ENCODE measurements at regions not wholly inside any gene's neighbourhood (a gene's known extent, or its start where the extent isn't known, plus 50 kb on each side); places are given as distances from the start of the nearest gene placed in this dataset.
"Not testable (repeated sequence)": the region's sequence is repeated elsewhere in the genome, so short reads cannot be mapped to it uniquely, and the experiment has no call there.

DNA sequence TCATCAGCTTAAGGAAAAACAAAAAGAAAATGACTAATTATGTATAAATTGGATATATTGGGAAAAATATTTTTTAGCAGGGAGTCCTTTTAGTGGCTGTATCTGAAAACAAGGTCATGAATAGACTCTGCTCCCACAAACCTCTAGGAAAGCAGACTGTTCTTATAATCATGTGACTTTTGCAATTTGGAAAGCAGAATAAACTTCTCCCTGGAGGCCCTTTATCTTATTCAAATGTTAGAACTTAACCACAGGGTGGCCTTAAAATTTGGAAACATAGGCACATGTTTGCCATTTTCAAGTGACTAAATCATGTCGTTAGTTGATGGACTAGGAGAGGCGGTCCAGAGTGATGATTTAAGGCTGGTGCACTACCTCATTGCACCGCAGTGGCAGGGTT lies 196.6 kb upstream of the KRR1 start:
- DNase-seq (ENCODE audit: low read depth), result no peak

GRCh38 chr12:75706786-75707605 lies 195.6 kb upstream of the KRR1 start:
- peak; percentile 83 for DNase-seq (ENCODE audit: low read depth)

- DNase-seq (ENCODE audit: low read depth), result peak; percentile 98
These were observed 194.6 kb upstream of the KRR1 start for GRCh38 chr12:75705749-75706711.

- no peak for DNase-seq (ENCODE audit: low read depth)
These were observed 193.3 kb upstream of the KRR1 start for GRCh38 chr12:75704664-75705063.

DNA sequence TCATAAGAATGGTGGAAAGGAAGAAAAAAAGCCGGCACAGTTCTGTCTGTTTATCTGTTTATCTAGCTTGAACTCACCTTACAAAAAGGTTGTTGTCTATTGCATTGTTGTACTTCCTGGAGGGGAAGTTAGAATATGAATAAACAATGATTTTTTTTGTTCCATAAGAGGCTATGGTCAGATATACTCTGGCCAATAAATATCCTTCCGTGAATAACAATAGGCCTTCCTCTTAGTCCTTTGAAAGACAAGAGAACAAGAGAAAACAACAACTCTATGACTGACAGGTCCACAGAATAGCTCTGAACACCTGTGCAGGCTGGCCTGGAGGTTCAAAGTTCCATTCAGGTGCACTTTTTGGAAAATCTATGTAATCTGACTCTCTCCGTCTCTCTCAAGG lies 192.8 kb upstream of the KRR1 start:
- DNase-seq (ENCODE audit: low read depth), result no peak

GRCh38 chr12:75703131-75703530 lies 191.7 kb upstream of the KRR1 start:
- no peak for DNase-seq (ENCODE audit: low read depth)

DNA sequence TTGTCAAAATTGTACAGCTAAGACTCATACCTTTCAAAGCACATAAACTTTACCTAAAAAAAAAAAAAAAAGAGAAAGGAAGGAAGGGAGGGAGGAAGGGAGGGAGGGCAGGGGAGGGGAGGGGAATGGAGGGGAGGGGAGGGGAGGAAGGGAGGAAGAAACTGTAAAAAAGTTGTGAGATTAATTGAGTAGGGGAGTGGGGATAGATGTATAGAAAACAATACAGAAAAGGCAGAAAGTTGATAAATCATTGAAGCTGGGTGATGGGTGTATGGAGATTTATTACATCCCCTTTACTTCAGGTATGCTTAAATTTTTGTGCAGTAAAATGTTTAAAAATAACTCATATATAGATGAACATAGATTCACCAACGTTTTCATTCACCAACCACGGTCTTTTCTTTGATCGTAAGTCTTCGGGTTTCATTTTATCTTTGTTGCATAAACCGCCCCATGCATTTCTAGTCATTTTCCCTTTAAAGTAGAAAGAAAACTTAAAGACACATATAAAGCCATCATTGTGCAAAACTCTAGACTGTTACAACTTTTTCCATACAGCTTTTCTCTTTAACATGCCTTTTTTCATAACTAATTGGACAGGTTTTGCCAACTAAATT lies 191.2 kb upstream of the KRR1 start:
- DNase-seq (ENCODE audit: low read depth), result no peak

- no peak for DNase-seq (ENCODE audit: low read depth)
These were observed 190.4 kb upstream of the KRR1 start for GRCh38 chr12:75701859-75702258.

- DNase-seq (ENCODE audit: low read depth), result peak; percentile 44
These were observed 188.5 kb upstream of the KRR1 start for GRCh38 chr12:75699728-75700496.

DNA sequence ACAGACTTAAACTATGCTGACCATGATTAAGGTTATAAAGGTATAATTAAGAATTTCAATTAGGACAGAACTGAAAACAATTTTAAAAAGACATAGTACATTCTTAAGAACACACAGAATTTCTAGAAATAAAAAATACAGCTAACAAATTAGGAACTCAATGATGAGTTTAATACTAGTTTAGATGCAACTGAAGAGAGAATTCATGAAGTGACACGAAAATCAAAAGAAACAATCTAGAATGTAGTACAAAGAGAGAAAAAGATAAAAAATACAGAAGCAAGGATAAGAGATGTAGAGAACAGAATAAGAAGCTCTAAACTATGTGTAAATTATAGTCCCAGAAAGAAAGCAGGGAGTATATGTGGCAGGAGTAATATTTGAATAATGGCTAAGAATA lies 187.8 kb upstream of the KRR1 start:
- DNase-seq (ENCODE audit: low read depth), result no peak

DNA sequence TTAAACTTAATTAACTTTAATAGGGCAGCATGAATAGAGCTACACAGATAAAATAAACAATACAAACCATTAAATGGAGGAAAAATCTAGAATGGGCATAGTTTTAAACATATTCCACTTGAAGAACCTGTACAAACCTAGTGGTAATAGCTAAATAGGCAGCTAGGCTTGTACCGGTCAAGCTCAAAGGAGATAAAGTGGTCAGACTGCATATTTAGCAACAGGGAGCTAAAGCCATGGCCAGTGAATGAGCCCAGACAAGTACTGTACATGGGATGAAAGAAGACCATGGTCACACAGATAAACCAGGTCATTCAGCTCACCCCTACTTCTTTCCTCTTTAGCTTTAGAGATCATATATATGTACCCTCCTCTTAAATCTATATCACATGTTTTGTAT lies 186.6 kb upstream of the KRR1 start:
- no peak for DNase-seq (ENCODE audit: low read depth)

DNA sequence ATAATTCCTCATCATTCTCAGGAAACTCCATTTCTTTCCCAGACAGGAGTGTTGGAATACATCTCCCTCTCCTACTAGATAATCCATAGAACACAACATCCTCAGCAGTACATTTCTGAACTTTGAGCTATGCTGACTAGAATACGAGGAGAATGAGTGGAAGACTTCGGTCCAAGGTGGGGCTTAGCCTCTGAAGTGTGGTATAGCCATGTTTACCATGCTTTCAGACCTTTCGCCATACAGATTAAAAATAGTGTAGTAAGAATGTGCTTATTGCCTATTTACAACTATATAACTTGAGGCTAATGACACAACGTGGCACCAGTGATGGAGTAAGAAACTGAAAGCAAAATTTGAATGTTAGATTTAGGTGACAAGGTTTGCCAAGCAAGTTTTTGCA lies 184.5 kb upstream of the KRR1 start:
- no peak for DNase-seq (ENCODE audit: low read depth)

GRCh38 chr12:75694534-75695268 lies 183.3 kb upstream of the KRR1 start:
- DNase-seq (ENCODE audit: low read depth), result peak; percentile 71

DNA sequence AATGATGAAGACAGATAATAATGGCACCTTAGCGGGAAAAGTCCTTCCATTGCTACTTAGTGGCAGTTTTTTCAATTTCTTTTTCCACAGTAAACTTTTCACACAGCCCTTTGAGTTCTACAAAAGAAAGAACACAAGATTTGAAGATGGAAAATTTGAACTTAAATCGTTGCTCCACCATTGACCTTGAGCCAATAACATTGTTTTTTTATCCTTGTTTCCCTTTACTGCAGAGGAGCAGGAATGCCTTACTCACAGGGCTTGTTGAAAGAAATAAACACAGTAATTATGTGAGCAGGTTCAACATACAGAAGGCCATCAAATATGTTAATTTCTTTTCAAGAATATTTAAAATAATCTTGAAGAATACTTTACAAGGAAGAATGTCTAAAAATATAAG lies 181.5 kb upstream of the KRR1 start:
- DNase-seq (ENCODE audit: low read depth), result no peak

DNA sequence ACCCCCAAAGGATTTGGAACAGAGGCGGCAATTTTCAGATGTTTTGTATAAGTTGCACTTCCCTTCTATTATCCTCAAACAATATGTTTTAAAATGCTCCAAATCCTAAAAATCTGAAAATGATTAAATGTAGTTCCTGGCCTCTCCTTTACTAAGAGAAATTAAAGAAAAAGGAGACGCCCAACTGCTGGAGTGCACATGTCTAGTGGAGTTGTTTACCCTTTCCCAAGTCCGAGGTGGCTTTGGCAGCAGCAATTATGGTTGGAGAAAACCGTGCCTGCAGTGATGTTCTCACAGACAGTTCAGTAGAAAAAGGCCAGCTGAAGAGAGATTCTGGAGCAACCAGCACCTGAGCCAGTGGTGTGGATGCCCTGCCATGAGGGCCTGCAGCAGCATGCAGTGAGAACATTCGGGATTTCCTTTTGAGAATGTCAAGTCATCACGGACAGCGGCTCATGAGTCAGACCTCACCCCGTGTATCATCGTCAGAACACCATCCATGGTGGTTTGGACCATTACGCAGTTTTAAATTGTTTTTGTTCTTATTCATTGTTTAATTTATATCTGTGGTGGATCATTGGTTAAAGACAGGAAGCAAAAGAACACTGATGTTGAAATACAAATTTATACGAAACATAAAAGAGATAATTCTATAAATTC lies 179.0 kb upstream of the KRR1 start:
- peak; percentile 97 for DNase-seq (ENCODE audit: low read depth)

DNA sequence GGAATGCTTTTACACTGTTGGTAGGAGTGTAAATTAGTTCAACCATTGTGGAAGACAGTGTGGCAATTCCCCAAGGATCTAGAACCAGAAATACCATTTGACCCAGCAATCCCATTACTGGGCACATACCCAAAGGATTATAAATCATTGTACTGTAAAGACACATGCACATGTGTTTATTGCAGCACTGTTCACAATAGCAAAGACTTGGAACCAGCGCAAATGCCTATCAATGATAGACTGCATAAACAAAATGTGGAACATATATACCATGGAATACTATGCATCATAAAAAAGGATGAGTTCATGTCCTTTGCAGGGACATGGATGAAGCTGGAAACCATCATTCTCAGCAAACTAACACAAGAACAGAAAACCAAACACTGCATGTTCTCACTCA lies 174.8 kb upstream of the KRR1 start:
- DNase-seq (ENCODE audit: low read depth), result not testable (repeated sequence)

- DNase-seq (ENCODE audit: low read depth), result no peak
These were observed 174.3 kb upstream of the KRR1 start for GRCh38 chr12:75685617-75686225.

- no peak for DNase-seq (ENCODE audit: low read depth)
These were observed 173.5 kb upstream of the KRR1 start for GRCh38 chr12:75684678-75685616.

Measured in HT1080 (cell line).